Nephron progenitor cell (in vitro differentiated cells): ENCODE measurements at regions not wholly inside any gene's neighbourhood (a gene's known extent, or its start where the extent isn't known, plus 50 kb on each side); places are given as distances from the start of the nearest gene placed in this dataset.

Source experiments
- DNase-seq: peaks from one replicate; pipeline ENCODE4 v3.0.0; 2021
- H3K27ac Mint-ChIP-seq: 2 replicates; pipeline ENCODE4 v1.8.0; 2021; ENCODE audit warnings: mild to moderate bottlenecking, moderate library complexity, mixed read lengths
- H3K27me3 Mint-ChIP-seq: 2 replicates; pipeline ENCODE4 v1.8.0; 2021; ENCODE audit warnings: mild to moderate bottlenecking, low read depth, mixed read lengths; ENCODE audit not compliant: poor library complexity
- H3K36me3 Mint-ChIP-seq: 2 replicates; pipeline ENCODE4 v1.8.0; 2021; ENCODE audit warnings: low read depth, mixed read lengths
- H3K4me1 Mint-ChIP-seq: 2 replicates; pipeline ENCODE4 v1.8.0; 2021; ENCODE audit warnings: mixed read lengths
- H3K4me3 Mint-ChIP-seq: 2 replicates; pipeline ENCODE4 v1.8.0; 2021; ENCODE audit warnings: mild to moderate bottlenecking, moderate library complexity, mixed read lengths
- H3K9me3 Mint-ChIP-seq: 2 replicates; pipeline ENCODE4 v1.8.0; 2021; ENCODE audit warnings: mild to moderate bottlenecking, moderate library complexity, mixed read lengths
- TF ChIP-seq, protein P1 (sequence below): fragments of 200-600 bp; sonication (generic); IDR thresholded peaks from 2 replicates; pipeline ENCODE4 v1.5.0; 2021; ENCODE audit warnings: antibody characterized with exemption

DNA sequence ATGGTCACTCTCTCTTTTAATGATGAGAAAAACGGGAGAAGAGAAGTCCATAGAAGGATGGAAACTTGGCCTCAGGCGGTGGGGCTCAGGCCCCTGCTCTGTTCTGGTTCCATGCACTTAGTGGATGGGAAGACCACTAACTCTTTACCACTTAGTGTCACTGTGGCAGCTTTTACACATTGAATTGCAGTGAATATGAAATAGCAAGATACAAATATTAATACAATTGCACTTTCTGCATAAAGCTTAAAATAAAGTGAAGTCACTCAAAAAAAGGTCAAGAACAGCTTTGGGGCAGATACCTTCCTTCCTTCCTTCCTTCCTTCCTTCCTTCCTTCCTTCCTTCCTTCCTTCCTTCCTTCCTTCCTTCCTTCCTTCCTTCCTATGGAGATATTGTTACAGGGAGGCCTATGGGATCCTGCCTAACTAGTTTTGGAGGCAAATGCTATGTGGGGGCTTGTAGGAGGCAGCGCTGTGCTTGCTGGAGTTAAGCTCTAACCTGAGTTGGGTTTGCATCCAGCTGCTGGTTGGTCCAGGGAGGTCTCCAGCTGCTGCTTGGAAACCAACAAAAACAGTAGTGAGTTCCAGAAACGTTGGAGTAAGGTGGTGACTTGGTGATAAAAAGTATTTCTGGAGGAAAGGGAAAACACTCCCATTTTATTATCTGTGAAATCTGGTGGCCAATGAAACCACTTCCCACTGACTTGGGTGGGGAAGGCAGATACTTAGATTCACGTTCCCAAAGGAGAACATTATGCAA, 62.3 kb upstream of the NKX2-2 start:
- no peak for DNase-seq
- H3K27me3 Mint-ChIP-seq, result peaks cover 78% of the 10 kb centered on the region
- H3K27ac Mint-ChIP-seq, result no peak overlapping the region
- H3K36me3 Mint-ChIP-seq, result no peaks in the 10 kb centered on the region
- H3K9me3 Mint-ChIP-seq, result no peaks in the 10 kb centered on the region
- TF ChIP-seq, protein P1, sequence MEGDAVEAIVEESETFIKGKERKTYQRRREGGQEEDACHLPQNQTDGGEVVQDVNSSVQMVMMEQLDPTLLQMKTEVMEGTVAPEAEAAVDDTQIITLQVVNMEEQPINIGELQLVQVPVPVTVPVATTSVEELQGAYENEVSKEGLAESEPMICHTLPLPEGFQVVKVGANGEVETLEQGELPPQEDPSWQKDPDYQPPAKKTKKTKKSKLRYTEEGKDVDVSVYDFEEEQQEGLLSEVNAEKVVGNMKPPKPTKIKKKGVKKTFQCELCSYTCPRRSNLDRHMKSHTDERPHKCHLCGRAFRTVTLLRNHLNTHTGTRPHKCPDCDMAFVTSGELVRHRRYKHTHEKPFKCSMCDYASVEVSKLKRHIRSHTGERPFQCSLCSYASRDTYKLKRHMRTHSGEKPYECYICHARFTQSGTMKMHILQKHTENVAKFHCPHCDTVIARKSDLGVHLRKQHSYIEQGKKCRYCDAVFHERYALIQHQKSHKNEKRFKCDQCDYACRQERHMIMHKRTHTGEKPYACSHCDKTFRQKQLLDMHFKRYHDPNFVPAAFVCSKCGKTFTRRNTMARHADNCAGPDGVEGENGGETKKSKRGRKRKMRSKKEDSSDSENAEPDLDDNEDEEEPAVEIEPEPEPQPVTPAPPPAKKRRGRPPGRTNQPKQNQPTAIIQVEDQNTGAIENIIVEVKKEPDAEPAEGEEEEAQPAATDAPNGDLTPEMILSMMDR, result no peak
- H3K4me1 Mint-ChIP-seq, result no peaks in the 10 kb centered on the region
- no peak overlapping the region for H3K4me3 Mint-ChIP-seq

- no peaks in the 10 kb centered on the region for H3K9me3 Mint-ChIP-seq
- H3K36me3 Mint-ChIP-seq, result no peaks in the 10 kb centered on the region
- peaks cover 78% of the 10 kb centered on the region for H3K27me3 Mint-ChIP-seq
- no peak for DNase-seq
- H3K4me1 Mint-ChIP-seq, result no peaks in the 10 kb centered on the region
- no peak overlapping the region for H3K27ac Mint-ChIP-seq
- H3K4me3 Mint-ChIP-seq, result no peak overlapping the region
- TF ChIP-seq, protein P1, result no peak
Measured at GRCh38 chr20:21575167-21575566, 61.3 kb upstream of the NKX2-2 start.

GRCh38 chr20:21574443-21574842, 60.6 kb upstream of the NKX2-2 start:
- Mint-ChIP-seq H3K9me3 (no peaks in the 10 kb centered on the region), H3K27ac (no peak overlapping the region), H3K4me1 (no peaks in the 10 kb centered on the region), H3K4me3 (no peak overlapping the region), H3K27me3 (peaks cover 78% of the 10 kb centered on the region), H3K36me3 (no peaks in the 10 kb centered on the region)
- DNase-seq, result no peak
- TF ChIP-seq, protein P1, result no peak

GRCh38 chr20:21573259-21573658, 59.4 kb upstream of the NKX2-2 start:
- DNase-seq, result no peak
- H3K27me3 Mint-ChIP-seq, result peaks cover 81% of the 10 kb centered on the region
- no peak overlapping the region for H3K4me3 Mint-ChIP-seq
- no peaks in the 10 kb centered on the region for H3K9me3 Mint-ChIP-seq
- TF ChIP-seq, protein P1, result no peak
- H3K4me1 Mint-ChIP-seq, result no peaks in the 10 kb centered on the region
- no peak overlapping the region for H3K27ac Mint-ChIP-seq
- H3K36me3 Mint-ChIP-seq, result no peaks in the 10 kb centered on the region

DNA sequence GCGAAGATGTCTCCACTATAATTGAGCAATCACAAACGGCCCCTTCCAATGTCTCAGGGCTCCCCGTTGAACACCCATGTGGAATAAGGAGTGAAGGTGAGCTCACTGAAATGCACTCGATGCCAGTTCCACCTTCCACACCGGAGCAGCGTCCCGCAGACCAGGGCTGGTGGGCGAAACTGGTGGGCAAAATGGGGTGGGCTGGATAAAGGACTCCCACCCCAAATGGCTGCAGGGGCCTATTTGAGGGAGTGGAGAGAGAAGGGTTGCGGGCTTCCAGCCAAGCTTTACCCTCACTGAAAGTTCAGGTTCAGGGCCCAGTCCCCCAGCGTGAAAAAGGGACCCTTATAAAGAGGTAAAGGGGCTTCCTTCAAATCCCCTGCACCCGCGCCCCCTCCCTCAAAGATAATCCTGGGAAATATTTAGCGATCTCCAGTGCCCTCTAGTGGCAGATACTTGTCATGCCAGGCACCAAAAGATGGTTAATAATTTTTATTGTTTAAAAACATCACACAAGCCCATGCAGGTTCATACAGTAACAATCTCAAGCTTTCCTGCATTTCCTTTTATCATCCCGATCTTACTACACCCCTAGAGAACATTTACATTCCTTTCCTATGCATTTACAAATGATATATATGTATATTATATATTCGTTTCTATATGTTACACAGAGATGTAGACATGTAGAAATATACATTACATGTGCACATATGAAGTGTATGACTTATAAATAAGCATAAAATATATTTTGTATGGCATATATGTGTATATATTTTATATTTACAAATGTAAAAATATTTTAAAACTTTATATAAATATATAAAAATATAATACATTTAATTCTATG, 58.2 kb upstream of the NKX2-2 start:
- Mint-ChIP-seq H3K4me3 (no peak overlapping the region), H3K27me3 (peaks cover 75% of the 10 kb centered on the region), H3K4me1 (no peaks in the 10 kb centered on the region), H3K36me3 (no peaks in the 10 kb centered on the region), H3K9me3 (no peaks in the 10 kb centered on the region), H3K27ac (no peak overlapping the region)
- TF ChIP-seq, protein P1, result peak; percentile 91
- peak; percentile 32 for DNase-seq
